ENCODE measurements at regions not wholly inside any gene's neighbourhood (a gene's known extent, or its start where the extent isn't known, plus 50 kb on each side); places are given as distances from the start of the nearest gene placed in this dataset.

- H3K9me3 Mint-ChIP-seq (ENCODE audit: low read depth), result no peaks in the 10 kb centered on the region
- H3K4me3 Mint-ChIP-seq (ENCODE audit: unreplicated experiment), result no peak overlapping the region
- no peak overlapping the region for H3K27ac Mint-ChIP-seq (ENCODE audit: unreplicated experiment)
- H3K36me3 Mint-ChIP-seq (ENCODE audit: low read depth), result no peaks in the 10 kb centered on the region
- peaks cover 4% of the 10 kb centered on the region for H3K27me3 Mint-ChIP-seq (ENCODE audit: low read depth)
- no peaks in the 10 kb centered on the region for H3K4me1 Mint-ChIP-seq (ENCODE audit: low read depth)
- no peak for DNase-seq (ENCODE audit: low spot score)
- TF ChIP-seq CTCF (IDR thresholded peaks at IDR 0.05), result no peak
Measured at GRCh38 chr2:153136216-153136615, 342.3 kb downstream of the RPRM start.

GRCh38 chr2:153134725-153135124 is 343.8 kb downstream of the RPRM start:
- DNase-seq (ENCODE audit: low spot score), result no peak
- no peak overlapping the region for H3K27ac Mint-ChIP-seq (ENCODE audit: unreplicated experiment)
- TF ChIP-seq CTCF (IDR thresholded peaks at IDR 0.05), result no peak
- H3K27me3 Mint-ChIP-seq (ENCODE audit: low read depth), result peaks cover 4% of the 10 kb centered on the region
- no peak overlapping the region for H3K4me3 Mint-ChIP-seq (ENCODE audit: unreplicated experiment)
- no peaks in the 10 kb centered on the region for H3K36me3 Mint-ChIP-seq (ENCODE audit: low read depth)
- H3K9me3 Mint-ChIP-seq (ENCODE audit: low read depth), result peaks cover 5% of the 10 kb centered on the region
- H3K4me1 Mint-ChIP-seq (ENCODE audit: low read depth), result no peaks in the 10 kb centered on the region

GRCh38 chr2:153133716-153134115 is 344.8 kb downstream of the RPRM start:
- no peak for TF ChIP-seq CTCF (IDR thresholded peaks at IDR 0.05)
- DNase-seq (ENCODE audit: low spot score), result no peak
- H3K36me3 Mint-ChIP-seq (ENCODE audit: low read depth), result no peaks in the 10 kb centered on the region
- no peaks in the 10 kb centered on the region for H3K27me3 Mint-ChIP-seq (ENCODE audit: low read depth)
- no peak overlapping the region for H3K27ac Mint-ChIP-seq (ENCODE audit: unreplicated experiment)
- H3K4me3 Mint-ChIP-seq (ENCODE audit: unreplicated experiment), result no peak overlapping the region
- H3K4me1 Mint-ChIP-seq (ENCODE audit: low read depth), result no peaks in the 10 kb centered on the region
- peaks cover 5% of the 10 kb centered on the region for H3K9me3 Mint-ChIP-seq (ENCODE audit: low read depth)

- H3K36me3 Mint-ChIP-seq (ENCODE audit: low read depth), result no peaks in the 10 kb centered on the region
- TF ChIP-seq CTCF (IDR thresholded peaks at IDR 0.05), result no peak
- no peaks in the 10 kb centered on the region for H3K27me3 Mint-ChIP-seq (ENCODE audit: low read depth)
- no peak for DNase-seq (ENCODE audit: low spot score)
- no peak overlapping the region for H3K4me3 Mint-ChIP-seq (ENCODE audit: unreplicated experiment)
- no peak overlapping the region for H3K27ac Mint-ChIP-seq (ENCODE audit: unreplicated experiment)
- H3K9me3 Mint-ChIP-seq (ENCODE audit: low read depth), result peaks cover 9% of the 10 kb centered on the region
- H3K4me1 Mint-ChIP-seq (ENCODE audit: low read depth), result no peaks in the 10 kb centered on the region
Measured at GRCh38 chr2:153132418-153132817, 346.1 kb downstream of the RPRM start.

- Mint-ChIP-seq H3K36me3 (ENCODE audit: low read depth) (no peaks in the 10 kb centered on the region), H3K4me1 (ENCODE audit: low read depth) (no peaks in the 10 kb centered on the region), H3K27me3 (ENCODE audit: low read depth) (peaks cover 2% of the 10 kb centered on the region)
Measured at GRCh38 chr2:153115141-153115540, 363.4 kb downstream of the RPRM start.

More at GRCh38 chr2:153115141-153115540, 363.4 kb downstream of the RPRM start:
- TF ChIP-seq CTCF (IDR thresholded peaks at IDR 0.05), result no peak
- peaks cover 5% of the 10 kb centered on the region for H3K9me3 Mint-ChIP-seq (ENCODE audit: low read depth)
- no peak for DNase-seq (ENCODE audit: low spot score)
- no peak overlapping the region for H3K27ac Mint-ChIP-seq (ENCODE audit: unreplicated experiment)
- H3K4me3 Mint-ChIP-seq (ENCODE audit: unreplicated experiment), result no peak overlapping the region
